RWPE2 (cell line): ENCODE measurements at regions not wholly inside any gene's neighbourhood (a gene's known extent, or its start where the extent isn't known, plus 50 kb on each side); places are given as distances from the start of the nearest gene placed in this dataset.
"Not testable (repeated sequence)": the region's sequence is repeated elsewhere in the genome, so short reads cannot be mapped to it uniquely, and the experiment has no call there.

Experiments used
- ATAC-seq: fragments of 200-7000 bp; cut with Tn5 transposase; 3 replicates; pipeline ENCODE4 v1.9.1; 2021; ENCODE audit warnings: low read depth
- DNase-seq: peaks from one replicate; pipeline ENCODE4 v3.0.0-alpha.2; 2020; ENCODE audit warnings: low spot score
- H3K27ac ChIP-seq: fragments of 450-650 bp; 2 replicates; pipeline ENCODE4 v1.5.1; 2017; ENCODE audit warnings: mild to moderate bottlenecking; ENCODE audit not compliant: poor library complexity, severe bottlenecking
- H3K27me3 ChIP-seq: fragments of 250-450 bp; sonication (Bioruptor Pico); 2 replicates; pipeline ENCODE4 v1.5.1; 2021; ENCODE audit warnings: mild to moderate bottlenecking, moderate library complexity; ENCODE audit not compliant: insufficient read depth, poor library complexity, severe bottlenecking
- H3K36me3 ChIP-seq: fragments of 250-450 bp; sonication (Bioruptor Pico); 2 replicates; pipeline ENCODE4 v1.5.1; 2020; ENCODE audit warnings: low read depth, mild to moderate bottlenecking, moderate library complexity
- H3K4me1 ChIP-seq: fragments of 250-450 bp; sonication (Bioruptor Pico); 2 replicates; pipeline ENCODE4 v1.5.1; 2021; ENCODE audit warnings: mild to moderate bottlenecking, moderate library complexity; ENCODE audit not compliant: insufficient read depth, poor library complexity, severe bottlenecking
- H3K4me3 ChIP-seq: fragments of 250-450 bp; sonication (Bioruptor Pico); 2 replicates; pipeline ENCODE4 v1.5.1; 2021; ENCODE audit warnings: mild to moderate bottlenecking, moderate library complexity; ENCODE audit not compliant: severe bottlenecking
- H3K9me3 ChIP-seq: fragments of 250-450 bp; sonication (Bioruptor Pico); 2 replicates; pipeline ENCODE4 v1.5.1; 2021; ENCODE audit warnings: mild to moderate bottlenecking, moderate library complexity; ENCODE audit not compliant: severe bottlenecking
- CTCF ChIP-seq: fragments of 450-650 bp; IDR thresholded peaks from one replicate; pipeline ENCODE4 v1.5.1; 2017; ENCODE audit warnings: mild to moderate bottlenecking, moderate library complexity; ENCODE audit not compliant: poor library complexity, severe bottlenecking

- Histone ChIP-seq H3K27ac (no peak overlapping the region), H3K4me3 (no peak overlapping the region), H3K36me3 (no peaks in the 10 kb centered on the region), H3K4me1 (no peaks in the 10 kb centered on the region), H3K27me3 (no peaks in the 10 kb centered on the region), H3K9me3 (no peaks in the 10 kb centered on the region)
- no peak for ATAC-seq
- DNase-seq, result no peak
- no peak for TF ChIP-seq CTCF
Observed at GRCh38 chr13:54563286-54563685, 1534.7 kb downstream of the OLFM4 start.

- not testable (repeated sequence) for H3K9me3 ChIP-seq, H3K36me3 ChIP-seq, H3K27me3 ChIP-seq, H3K4me3 ChIP-seq, H3K4me1 ChIP-seq, H3K27ac ChIP-seq, ATAC-seq, DNase-seq
Observed at GRCh38 chr13:54572037-54572436, 1543.4 kb downstream of the OLFM4 start.

- Histone ChIP-seq H3K4me1 (no peaks in the 10 kb centered on the region), H3K9me3 (no peaks in the 10 kb centered on the region), H3K36me3 (no peaks in the 10 kb centered on the region), H3K4me3 (no peak overlapping the region), H3K27ac (no peak overlapping the region), H3K27me3 (no peaks in the 10 kb centered on the region)
- DNase-seq, result no peak
- no peak for TF ChIP-seq CTCF
- ATAC-seq, result no peak
Observed at GRCh38 chr13:54573186-54573585, 1544.6 kb downstream of the OLFM4 start.

- H3K9me3 ChIP-seq, result no peaks in the 10 kb centered on the region
- TF ChIP-seq CTCF, result no peak
- no peak overlapping the region for H3K4me3 ChIP-seq
- no peaks in the 10 kb centered on the region for H3K36me3 ChIP-seq
- no peaks in the 10 kb centered on the region for H3K4me1 ChIP-seq
- ATAC-seq, result no peak
- H3K27me3 ChIP-seq, result no peaks in the 10 kb centered on the region
- H3K27ac ChIP-seq, result no peak overlapping the region
- DNase-seq, result no peak
Observed at GRCh38 chr13:54574791-54575190, 1546.2 kb downstream of the OLFM4 start.

- no peak for DNase-seq
- no peak for TF ChIP-seq CTCF
- no peak overlapping the region for H3K27ac ChIP-seq
- H3K4me1 ChIP-seq, result no peaks in the 10 kb centered on the region
- no peaks in the 10 kb centered on the region for H3K27me3 ChIP-seq
- no peak for ATAC-seq
- no peaks in the 10 kb centered on the region for H3K9me3 ChIP-seq
- no peak overlapping the region for H3K4me3 ChIP-seq
- H3K36me3 ChIP-seq, result no peaks in the 10 kb centered on the region
Observed at GRCh38 chr13:54591540-54591939, 1562.9 kb downstream of the OLFM4 start.
